NCI-H2029 treated with DMSO at 0.1 percent for 48 hours (cell line): ENCODE measurements at regions not wholly inside any gene's neighbourhood (a gene's known extent, or its start where the extent isn't known, plus 50 kb on each side); places are given as distances from the start of the nearest gene placed in this dataset.
A peak's percentile ranks its signal among the peaks of the same experiment; 100 is the strongest.
"Not testable (repeated sequence)": the region's sequence is repeated elsewhere in the genome, so short reads cannot be mapped to it uniquely, and the experiment has no call there.

ENCODE experiments used
- DNase-seq: peaks from one replicate; lab custom pipeline; 2025; lab: John Stamatoyannopoulos, UW

DNA sequence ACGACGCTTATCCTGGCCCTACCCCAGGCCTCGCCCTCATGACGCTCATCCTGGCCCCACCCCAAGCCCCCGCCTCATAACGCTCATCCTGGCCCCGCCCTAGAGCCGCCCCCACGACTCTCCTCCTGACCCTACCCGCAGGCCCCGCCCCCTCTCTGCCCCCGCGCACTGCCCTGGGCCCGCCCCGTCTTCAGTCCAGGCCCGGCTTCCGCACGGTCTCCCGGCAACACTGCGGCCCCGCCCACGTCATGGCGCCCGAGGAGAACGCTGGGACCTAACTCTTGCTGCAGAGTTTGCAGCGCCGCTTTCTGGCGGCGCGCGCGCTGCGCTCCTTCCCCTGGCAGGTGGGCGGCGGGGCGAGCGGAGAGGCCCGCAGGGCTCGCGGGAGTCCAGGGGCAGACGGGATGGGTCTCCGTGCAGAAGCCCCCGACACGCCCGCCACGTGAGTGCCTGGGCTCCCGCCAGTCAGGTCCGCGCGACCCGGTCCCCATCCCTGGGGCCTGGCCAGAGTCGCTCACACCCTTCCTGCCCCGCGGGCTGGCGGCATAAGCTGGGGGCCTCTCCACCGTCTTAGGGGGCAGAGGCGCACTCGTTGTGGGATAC is 52.5 kb upstream of the ROPN1B start:
- DNase-seq: peak; percentile 60

DNA sequence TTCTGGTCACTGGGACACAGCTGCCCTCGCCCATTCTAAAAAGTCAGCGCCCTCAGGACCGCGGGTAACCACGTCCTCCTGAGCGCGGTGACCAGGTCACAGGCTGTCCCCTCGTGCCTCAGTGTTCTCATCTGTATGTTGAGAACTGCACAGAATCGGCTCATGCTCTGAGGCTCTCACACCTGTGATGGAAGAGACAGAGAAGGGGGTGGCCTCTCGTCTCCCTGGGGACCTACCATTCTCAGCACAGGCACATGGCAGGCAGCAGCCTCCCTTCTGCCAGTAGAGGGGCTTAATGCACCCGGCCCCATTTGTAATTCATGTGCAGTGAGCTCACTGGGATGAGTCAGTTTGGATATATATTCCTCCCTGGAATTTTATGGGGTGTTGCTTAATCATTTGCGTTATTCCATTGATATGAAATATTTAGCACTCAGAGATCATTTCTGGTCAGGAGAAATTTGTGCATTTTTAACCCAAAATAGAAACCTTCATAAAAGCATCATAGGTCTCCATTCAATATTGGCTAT is 51.9 kb upstream of the ROPN1B start:
- DNase-seq: not testable (repeated sequence)

DNA sequence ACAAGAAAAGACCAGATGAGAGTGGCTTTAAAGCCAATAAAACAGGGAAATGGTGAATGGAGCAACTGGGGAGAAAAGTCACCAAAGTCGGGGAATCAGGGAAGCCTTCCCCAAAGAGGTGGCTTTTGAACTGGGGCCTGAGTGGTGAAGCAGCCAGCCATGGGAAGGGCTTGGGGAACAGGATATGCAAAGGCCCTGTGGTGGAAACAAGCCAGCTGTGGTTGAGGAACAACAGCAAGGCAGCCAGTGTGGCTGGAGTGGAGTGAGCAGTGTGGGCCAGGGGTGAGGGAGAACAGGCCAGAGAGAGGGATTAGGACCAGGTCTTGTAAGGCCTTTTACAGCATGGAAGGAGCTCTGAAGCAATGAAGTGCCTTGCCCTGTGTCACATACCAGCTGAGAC is 51.0 kb upstream of the ROPN1B start:
- not testable (repeated sequence) for DNase-seq

DNA sequence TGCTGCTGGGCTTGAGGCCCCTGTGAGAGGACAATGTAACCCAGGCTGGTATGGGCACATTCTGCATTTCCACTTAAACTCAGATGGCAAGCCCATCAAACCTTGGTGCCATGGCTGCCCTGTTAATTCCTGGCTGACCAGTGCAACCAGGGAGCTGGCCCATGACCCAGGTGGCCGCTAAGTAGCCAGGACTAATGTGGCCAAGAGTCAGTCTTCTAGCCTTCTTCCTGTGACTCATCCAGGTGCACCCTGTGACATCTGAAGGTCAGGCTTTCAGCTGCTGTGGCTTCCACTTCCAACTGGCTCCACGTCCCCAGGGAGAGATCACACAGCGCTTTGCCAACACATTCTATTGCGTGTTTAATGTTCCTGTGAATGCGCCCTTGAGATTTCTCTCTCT is 50.5 kb upstream of the ROPN1B start:
- DNase-seq: not testable (repeated sequence)

DNA sequence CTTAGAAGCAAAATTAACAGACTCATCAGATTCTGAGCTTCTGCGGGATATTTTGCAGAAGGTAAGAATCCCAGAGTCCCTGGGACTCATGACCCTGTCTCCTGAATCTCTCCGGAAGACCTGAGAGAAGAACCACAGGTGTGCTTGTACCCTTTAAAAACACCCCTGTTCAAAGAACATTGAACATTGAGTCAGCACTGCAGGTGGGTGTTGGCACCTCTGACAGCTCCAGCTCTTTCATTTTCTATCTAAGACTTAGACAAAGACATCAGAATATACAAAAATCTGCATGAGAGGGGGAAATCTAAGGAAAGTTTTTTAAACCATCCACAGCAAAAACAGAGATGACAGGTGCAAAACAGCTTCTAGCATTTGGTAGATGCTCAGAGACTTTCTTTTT is 50.1 kb upstream of the ROPN1B start:
- not testable (repeated sequence) for DNase-seq
